GM21723 (cell line): ENCODE measurements at regions not wholly inside any gene's neighbourhood (a gene's known extent, or its start where the extent isn't known, plus 50 kb on each side); places are given as distances from the start of the nearest gene placed in this dataset.

Source experiments
- ATAC-seq: cut with Tn5 transposase; IDR thresholded peaks from one replicate; pipeline ENCODE4 v1.9.1; 2021; ENCODE audit warnings: mild to moderate bottlenecking, moderate library complexity; ENCODE audit not compliant: unreplicated experiment

DNA sequence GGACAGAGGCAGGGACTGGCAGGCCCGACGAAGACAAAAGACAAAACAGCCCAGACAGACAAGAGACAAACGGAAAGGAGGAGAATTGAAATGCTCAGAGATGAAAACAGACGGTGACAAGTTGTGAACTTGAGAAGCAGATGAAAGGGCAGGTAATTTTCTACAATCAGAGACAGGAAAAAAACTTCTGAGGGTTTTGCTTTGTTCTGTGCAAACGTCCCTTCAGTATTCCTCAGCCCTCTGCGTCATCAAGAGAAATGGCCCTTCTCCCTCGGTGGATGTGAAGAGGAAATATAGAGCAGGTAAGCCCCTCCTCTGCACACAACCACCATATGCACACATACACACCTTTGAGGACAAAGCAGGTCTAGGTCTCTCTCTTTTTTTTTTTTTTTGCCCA is 206.6 kb downstream of the UACA start:
- ATAC-seq = no peak

DNA sequence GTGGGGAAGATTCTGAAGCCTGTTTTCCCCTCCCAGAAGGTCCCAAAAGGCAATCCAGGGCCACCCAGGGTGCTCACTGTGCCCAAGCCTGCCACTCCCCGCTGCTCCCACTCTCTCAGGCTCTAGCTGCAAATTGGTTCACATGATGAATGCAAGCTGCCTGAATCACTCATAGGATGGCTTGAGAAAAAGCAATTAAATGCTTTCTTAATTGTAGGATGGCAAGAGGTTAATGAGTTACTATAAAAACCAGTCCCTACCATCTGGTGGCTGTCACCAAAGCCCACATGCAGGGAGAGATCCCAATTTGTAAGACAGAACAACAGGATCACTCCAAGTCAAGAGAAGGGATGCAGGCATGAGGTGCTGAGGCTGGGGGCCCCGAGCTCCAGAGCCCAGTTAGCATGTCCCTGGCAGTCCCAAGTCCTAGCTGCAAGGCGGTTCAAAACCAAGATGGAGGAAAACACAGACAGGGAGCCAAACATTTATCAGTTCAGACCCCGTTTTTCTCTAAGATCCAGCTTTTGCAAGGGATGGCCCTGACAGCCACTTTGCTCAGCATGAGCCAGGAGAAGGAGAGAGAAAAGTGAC is 207.1 kb downstream of the UACA start:
- ATAC-seq = no peak

DNA sequence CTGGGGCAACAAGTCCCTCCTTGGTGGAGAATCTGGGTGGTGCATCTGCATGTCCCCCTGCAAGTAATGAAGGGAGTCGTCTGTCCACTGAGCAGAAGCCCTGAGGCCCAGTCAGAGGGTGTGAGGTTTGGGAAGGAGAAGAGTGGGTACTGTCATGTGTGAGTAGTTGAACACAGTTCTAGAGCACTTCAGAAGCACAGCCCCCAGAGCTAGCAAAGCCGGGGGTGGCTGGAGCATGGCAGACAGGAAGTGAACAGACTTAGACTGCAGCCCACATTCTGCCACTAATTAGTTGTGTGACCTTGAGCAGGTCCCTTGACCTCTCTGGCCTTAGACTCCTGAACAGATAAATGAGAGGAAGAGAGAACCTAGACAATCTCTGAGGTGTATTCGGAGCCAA is 207.6 kb downstream of the UACA start:
- ATAC-seq = no peak

DNA sequence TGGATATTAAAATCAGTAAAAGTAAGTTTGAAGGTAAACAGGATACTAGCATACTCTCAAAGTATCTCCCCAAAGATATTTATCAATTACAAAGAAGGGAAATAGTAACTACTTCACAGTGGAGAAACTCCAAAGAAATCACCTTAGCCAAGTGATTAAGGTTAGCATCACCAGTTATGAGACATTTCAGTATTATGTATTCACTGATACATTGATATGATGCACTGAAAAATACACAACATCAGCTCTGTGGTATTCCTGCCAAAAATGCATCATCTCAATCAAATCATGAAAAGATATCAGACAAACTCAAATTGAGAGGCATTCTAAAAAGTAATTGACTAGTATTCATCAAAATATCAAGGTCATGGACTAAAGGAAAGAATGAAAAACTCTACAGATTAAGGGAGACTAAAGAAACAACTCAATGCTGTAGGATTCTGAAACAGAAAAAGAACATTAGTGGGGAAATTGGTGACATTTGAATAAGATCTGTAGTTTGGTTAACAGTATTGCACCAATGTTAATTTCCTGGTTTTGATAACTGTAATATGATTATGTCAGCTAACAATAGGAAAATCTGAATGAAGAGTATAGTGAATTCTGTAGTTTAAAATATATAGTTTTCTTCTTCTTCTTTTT is 215.4 kb downstream of the UACA start:
- ATAC-seq = no peak

DNA sequence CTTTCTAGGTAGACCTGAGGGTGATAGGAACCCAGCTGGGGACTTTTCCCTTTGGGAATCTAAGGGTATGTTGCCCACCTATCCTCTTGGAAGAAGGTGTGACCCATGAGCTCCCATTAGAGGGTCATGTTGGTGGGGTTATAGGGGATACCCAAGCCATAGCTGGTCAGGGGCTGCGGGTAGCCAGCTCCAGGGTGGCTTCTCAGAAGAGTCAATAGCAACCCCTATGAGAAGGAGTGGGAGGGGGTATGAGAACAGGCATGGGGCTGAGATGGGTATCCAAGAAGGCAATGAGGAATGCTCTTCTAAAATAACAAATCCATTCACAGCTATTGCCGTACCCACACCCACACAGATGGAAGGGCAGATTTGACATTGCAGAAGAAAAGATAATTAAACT is 217.8 kb downstream of the UACA start:
- ATAC-seq = no peak

DNA sequence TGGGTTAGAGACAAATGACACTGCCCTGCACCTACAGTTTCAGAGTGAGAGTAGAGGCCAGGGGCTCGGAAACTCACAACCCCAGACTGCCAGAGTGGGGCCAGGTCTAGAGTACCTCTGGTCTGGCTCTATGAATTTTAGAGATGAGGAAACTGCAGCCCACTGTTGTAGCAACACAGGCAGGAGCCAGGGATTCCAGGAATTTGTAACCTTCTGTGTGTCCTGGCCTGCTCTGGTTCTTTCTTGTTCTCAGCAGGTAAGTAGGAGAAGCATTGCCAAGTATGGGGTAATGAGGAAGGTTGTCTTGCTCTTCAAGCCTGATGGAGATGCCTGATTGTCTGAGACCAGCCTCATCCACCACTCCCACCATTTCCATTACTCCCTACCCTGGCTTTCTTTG is 221.8 kb downstream of the UACA start:
- ATAC-seq = no peak

DNA sequence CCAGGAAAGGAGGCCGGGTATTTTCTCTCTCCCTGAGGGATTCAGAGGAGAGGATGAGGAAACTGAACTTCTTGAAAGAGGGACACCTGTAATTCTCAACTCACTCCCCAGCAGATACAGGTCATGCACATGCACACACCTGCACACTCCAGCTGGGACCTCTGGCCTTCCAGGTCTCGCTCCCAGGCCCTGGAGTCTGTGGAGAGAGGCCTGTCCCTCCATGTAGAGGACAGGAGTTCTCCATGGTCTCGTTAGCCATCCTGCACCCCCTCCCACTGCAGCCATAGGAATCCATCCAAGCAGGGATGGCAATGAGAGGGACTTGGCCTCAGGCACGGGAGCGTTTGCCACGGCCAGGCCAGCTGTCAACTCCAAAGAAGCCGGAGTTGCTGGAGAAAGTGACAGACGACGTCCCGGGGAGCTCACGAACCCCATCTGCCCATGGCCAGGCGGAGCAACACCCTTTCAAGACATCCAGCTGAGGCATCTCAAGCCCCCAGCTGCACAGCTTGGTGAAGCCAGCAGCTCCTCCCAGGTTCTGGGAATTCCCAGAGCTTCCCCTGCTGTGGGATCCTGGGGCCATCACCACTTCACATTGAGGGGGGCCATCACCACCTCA is 223.3 kb downstream of the UACA start:
- no peak for ATAC-seq

DNA sequence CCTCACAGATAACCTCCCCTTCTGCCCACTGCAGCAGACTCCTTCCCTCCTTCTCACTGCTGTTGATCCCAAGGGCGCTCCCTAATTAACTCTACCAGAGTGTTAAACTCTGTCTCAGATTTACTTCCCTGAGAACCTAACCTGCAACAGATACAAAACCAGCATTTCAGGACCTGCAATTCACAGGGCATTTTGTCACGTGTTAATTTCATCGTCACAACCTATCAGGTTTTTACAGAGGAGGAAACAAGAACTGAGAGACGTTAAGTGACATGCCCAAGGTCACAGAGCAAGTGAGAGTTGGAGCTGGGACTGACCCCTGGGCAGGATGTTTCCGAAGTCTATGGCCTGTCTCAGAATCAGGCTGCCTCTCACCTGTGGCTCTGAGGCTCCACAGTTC is 223.9 kb downstream of the UACA start:
- no peak for ATAC-seq

DNA sequence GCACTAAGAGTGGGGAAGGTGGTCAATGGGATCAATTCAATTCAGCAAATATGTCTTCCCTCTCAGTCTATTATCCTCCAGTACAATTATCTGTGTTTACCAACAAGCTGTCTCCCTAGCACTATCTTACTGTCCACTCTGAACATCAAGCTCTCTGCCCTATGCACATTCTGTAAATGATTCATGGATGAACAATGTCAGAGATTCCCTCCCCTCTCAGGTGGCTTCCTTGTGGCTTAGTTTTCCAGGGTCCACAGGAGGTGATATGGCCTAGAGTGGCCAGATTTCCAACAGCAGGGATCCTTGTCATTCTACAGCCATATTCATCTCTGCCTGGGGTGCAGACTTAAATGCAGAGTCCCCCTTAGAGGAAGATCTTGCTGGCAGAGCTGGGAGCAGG is 225.1 kb downstream of the UACA start:
- ATAC-seq = no peak

DNA sequence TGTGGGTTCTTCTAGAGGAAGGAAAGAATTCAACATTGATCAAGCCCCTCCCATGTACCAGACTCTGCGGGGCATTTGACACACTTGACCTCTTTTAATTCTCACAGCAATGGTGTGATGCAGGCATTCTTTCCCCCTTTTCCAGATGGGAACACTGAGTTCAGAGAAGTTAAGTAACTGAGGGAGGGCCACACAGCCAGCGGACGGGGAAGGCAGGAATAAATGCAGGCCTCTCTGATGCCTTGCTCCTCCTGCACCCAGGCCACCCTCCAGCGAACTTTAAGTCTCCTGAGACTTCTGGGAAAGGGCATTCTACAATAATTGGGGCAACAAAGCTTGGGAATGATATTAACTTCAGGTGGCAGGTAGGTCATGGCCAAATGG is 227.4 kb downstream of the UACA start:
- no peak for ATAC-seq

DNA sequence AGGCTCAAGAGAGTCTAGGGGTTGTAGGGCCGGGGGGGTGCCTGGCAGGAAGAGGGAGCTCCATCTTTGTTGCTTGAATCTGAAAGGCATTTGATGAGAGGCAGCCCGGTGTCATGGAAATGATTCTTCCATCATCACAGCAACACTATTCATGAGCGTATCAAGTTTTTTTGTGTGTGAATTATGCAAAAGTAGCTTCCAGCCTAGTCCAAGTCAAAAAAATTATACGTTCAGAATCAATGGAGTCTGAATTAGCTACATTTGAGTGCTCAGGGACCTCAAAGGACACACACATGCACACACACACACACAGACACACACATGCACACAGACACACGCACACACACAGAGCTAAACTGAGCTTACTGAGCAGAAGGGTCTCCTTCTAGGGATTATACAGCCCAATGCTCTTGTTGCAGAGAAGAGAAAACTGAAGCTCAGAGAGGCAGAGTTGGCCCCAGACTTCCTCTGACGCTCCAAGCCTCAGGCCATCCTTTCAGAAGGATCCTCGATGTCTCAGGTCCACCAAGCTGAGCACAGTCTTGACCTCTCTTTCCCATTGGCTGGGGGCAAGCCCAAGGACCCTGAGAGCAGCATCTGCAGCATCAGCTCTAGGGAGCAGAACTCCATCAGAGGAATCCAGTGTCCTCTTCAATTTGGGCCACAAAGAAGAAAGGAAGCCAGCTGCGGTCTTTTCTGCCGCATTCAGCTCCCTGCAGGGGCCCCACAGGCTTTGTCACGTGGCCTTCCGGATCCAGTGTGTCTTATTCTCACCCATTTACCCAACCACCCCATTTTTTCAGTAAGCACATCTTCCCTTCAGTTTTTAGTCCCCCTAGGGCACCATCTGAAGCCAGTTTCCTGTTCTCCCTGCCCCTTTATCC is 228.0 kb downstream of the UACA start:
- no peak for ATAC-seq

DNA sequence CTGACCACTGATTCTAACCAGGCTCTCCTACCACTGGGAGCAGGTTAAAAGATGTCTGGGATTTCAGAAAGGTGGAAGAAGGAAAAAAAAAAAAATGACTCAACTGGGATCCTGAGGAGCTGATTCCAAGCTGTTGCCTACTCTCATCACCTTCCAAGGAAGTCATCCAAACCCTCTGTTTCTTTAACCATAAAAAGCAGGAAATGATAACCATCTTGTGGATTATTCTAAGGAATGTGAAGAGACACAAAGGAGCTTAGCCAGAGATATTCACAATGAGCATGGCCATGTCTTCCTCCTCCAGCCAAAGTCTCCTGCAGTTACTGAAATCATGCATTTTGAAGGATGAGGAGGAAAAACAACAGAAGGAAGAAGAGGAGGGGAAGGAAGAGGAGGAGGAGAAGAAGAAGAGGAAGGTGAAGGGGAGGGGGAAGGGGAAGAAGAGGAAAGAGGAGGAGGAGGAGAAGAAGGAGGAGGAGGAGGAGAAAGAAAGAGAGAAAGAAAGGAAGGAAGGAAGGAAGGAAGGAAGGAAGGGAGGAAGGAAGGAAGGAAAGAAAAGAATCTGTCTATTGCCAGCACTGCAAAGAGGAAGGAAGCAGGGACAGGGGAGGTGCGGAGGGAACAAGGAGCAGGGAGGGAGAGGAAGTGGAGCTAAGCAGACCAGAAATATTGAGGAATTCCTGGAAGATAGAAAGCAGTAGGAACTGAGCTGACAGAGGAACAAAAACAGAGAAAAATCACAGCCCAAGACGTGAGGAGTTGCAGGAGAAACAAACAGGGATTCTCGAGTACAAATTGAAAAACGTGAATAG is 229.2 kb downstream of the UACA start:
- ATAC-seq = no peak

DNA sequence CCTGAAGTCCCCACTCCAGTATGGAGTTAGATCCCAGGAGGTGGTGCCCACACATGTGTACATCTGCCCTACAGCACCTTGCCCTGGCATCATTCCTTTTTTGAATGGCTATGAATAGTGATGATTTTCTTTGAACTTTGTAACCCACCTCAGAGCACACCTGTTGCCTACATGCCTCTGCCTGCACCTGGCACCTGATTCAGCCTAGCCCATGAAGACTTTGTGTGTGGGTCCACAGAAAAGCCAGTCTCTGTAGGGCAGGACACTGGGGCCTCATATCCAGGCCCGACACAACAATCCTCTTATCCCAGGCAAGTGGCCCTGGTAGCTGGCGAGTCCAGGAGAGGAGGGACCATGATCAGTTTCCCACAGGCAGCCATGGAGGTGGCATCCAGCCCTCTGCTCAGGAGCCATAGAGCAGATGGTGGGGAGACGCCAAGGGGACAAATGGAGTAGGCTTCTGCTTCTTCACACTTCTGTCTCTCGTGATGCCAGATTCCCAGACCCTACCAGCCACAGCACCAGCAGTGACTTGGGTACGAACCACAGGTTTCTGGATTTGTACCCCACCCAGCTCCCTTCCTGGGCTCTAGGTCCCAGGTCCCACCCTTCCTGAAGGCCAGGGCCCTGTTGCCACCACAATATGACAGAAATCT is 230.7 kb downstream of the UACA start:
- no peak for ATAC-seq

DNA sequence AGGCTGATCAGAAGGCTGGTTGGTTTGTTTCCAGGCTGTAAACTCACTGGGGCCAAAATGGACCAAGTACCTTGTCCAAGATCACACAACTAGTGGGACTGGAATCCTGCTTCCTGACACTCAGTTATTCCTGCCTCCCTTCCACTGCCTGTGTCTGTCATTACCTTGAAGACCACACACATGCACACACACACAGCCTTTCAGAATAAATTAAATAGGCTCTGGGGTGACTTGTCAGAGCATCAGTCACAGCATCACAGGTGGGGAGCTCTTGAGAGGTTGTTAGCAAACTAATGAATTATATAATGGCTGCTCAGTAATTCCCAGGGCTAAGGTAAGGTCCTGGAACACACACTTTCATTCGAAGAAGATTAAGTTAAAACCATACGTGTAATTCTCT is 231.8 kb downstream of the UACA start:
- ATAC-seq = no peak

DNA sequence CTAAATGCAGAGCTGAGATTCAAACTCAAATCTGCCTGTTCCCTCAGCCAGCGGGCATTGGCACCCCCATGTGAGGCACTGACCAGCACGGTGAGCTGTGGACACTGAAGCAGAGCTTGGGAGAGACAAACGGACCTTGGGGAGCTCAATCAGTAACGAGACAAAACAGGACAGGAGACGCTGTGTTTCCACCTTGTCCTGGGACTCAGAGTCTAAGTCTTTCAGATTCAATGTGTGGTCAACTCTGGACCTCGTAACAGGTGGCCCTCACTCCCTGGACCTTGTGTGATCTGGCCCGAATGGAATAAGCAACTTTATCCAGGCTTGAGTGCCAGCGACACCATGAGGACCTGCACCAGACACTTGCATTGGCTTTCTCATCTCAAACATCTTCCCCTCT is 232.5 kb downstream of the UACA start:
- no peak for ATAC-seq

DNA sequence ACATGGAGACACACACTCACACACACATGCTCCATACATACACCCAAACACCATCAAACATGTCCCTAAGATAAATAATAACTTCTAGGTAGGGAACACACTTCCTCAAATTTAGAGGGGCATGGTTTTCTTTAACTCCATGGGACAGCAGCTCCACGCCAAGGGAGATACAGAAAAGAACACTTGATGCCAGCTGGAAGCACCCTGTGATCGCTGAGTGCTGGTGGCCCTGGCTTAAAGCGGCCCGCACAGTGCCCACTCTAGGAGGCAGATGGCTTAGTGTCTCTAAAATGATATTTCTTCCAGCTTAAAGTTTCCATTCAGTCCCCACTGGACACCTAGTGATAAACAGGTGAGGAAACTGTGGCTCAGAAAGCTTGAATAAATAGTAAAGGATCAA is 232.9 kb downstream of the UACA start:
- ATAC-seq = no peak

DNA sequence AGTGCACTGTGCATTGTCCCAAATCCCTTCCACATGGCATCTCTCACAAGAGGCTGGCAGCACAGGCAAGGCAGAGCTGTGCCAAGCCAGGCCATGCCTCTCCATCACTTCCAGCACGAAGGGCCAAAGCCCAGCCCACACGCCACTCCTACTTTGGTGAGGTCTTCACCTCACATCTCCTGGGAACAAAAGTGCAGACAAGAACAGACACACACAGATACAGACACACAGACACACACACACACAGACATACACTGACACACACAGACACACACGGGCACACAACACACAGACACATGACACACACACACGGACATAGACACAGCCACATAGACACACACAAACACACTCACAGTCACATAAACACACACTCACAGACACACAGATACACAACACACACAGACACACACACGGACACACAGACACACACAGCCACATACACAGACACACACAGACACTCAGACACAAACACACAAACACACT is 233.3 kb downstream of the UACA start:
- no peak for ATAC-seq

DNA sequence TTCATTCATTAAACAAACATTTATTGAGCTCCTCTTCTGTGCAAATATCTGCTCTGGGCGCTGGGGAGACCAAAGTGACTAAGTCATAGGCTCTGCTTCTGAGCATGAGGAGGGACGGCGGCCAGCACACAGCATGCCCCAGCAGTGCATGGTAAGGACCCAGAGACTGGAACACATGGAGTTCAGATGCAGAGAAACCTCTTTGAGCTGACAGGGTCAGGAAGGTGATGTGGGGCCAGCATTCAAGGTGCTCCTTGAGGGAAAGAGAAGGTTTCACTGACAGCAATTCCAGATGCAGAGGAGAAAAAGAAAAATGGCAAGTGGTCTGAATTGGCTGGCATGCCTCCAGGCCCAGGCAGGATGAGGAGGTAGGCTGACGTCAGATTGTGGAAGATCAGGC is 234.5 kb downstream of the UACA start:
- no peak for ATAC-seq

DNA sequence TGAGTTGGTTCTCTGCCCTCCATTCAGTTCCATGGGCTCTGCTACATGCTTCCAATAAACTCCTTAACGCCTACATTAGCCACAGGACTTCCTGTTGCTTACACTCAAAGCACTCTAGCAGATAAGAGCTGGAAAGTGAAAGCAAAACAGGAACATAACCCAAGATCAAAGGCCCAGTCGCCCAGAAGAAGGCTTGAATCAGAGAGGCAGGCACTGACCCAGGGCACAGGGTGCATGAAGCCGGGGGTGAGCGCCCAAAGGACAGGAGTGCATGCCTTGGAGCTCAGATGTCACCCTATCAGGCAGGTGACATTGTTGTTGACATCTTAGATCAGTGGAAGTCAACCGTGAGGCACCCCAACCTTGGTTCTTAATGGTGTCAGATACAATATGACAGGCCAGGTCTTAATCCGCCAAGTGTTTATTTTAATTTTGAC is 235.1 kb downstream of the UACA start:
- peak; percentile 77 for ATAC-seq

DNA sequence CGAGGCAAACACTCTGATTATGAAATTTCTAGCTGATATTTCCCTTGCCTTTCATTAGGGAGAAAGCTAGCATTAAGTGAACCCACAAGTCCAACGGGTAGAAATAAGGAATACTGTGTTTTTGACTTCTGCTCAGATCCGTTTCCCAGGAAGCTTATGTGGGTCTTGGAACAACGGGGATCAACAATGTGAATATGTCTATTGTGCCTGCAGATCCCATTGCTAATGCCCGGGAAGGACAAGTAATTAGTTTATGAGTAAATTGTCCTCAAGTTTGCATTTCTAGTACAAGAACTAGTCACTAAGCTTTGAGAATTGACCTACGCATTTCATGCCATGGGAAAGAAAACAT is 236.4 kb downstream of the UACA start:
- no peak for ATAC-seq
